SK-MEL-5 (cell line): ENCODE measurements at regions not wholly inside any gene's neighbourhood (a gene's known extent, or its start where the extent isn't known, plus 50 kb on each side); places are given as distances from the start of the nearest gene placed in this dataset.

ENCODE experiments used
- DNase-seq: peaks from one replicate; pipeline ENCODE4 v3.0.0-alpha.2; 2016; ENCODE audit warnings: low read depth, low spot score
- in situ Hi-C: cut with HindIII; loops from 2 replicates; pipeline ENCODE4 v1.10.0; 2016; ENCODE audit warnings: low sequenced_read_pairs, high pct_unique_total_duplicates, low pct_unique_long_range_greater_than_20kb

- in situ Hi-C loops = no loop called here
- DNase-seq = no peak
Measured at GRCh38 chr4:163958751-163959150, 464.3 kb downstream of the TMA16 start.

GRCh38 chr4:163959932-163960331 lies 465.4 kb downstream of the TMA16 start:
- in situ Hi-C loops = no loop called here
- DNase-seq = no peak

DNA sequence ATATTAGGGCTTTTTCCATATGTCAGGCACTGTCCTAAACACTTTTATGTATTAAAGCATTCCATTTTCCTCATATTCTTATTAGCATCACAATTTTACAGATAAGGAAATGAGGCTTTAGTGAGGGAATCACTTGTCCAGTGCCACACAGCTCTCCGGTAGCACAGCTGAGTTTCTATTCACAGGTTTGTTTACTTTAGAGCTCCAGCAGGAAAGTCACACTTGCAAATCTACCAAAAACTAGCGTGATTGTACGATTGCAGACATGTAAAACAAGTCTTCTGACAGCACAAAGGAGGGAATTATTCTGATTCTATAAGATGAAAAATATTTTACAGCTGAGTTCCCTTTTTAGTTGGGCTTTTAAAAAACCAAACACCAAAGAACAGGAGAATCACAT lies 472.1 kb downstream of the TMA16 start:
- in situ Hi-C loops = no loop called here

DNA sequence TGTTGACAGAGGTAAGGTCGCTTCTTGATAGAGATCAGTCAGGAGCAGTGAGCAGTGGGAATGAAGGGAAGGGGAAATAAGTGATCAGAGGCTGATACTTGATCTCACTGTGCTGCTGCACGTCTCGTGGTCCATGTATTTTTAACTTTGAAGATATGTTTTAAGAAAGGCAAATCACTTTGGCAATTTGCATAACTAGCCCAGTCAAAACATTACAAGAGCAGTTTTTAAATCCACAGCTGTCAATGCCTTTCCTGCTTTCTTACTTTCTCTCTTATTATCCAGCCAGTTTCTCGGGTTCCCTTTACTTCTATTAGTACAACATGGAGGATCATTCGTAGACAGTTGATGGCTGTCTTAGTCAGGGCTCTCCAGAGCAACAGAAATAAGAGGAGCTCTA lies 472.8 kb downstream of the TMA16 start:
- in situ Hi-C loops = no loop called here
- no peak for DNase-seq

More for the DNA sequence above, 472.1 kb downstream of the TMA16 start:
- no peak for DNase-seq

- DNase-seq = no peak
- in situ Hi-C loops = no loop called here
Measured at GRCh38 chr4:163967710-163968109, 473.2 kb downstream of the TMA16 start.

DNA sequence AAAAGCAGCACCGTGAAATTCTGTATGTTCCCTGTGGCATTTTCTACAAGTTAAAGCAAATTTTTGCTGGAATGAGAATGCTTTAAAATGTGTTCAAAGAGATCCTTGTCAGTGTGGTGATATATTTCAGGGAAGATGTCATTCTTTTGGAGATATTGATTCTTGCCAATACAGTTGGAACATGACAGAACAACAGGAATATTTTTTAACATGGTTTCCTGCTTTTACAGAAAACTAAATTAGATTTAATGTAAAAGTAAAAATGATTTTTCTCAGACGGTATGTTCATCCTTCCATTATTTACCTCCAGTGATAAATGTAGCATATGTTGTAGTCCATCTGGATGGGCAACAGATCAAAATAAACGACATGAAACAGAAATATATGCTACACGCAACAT lies 474.8 kb downstream of the TMA16 start:
- in situ Hi-C loops = no loop called here
- no peak for DNase-seq

DNA sequence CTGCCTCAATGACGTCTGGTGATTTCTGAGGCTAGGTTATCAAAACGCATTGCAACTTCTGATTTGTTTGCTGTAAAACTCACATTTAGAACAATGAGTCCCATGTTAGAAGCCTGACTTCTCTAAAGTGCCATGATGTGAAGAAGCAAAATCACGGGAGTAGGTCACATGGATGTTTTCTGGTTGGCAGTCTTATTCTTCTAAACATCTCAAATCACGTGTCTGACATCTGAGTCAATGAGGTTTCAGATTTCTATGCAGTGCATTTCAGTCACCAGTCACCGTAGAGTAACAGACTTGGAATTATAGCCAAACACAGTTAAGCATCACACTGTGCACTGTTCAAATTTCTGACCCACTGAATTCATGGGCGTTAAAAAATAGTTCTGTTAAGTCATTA lies 482.1 kb downstream of the TMA16 start:
- peak; percentile 52 for DNase-seq
- in situ Hi-C loops = no loop called here

DNA sequence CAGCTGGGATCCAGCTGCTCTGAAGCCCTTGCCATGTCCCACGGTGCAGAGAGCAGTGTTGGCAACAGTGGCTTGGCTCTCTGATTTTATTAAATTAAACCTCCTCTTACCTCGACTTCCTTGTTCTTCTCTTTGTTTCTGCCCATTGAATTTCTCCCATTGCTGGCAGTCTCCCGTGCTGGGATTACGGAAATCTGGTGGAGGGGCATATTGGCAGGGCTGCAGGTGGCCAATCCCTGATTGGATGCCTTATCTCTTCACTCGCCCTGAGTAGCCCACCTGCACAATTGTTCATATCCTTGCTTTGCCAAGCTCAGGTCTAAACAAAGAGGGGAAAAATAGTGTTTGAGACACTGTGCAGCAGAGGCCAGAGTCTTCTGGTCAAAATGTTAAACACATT lies 493.9 kb downstream of the TMA16 start:
- in situ Hi-C loops = no loop called here
- no peak for DNase-seq

GRCh38 chr4:163988865-163989264 lies 494.4 kb downstream of the TMA16 start:
- DNase-seq = no peak
- in situ Hi-C loops = no loop called here

DNA sequence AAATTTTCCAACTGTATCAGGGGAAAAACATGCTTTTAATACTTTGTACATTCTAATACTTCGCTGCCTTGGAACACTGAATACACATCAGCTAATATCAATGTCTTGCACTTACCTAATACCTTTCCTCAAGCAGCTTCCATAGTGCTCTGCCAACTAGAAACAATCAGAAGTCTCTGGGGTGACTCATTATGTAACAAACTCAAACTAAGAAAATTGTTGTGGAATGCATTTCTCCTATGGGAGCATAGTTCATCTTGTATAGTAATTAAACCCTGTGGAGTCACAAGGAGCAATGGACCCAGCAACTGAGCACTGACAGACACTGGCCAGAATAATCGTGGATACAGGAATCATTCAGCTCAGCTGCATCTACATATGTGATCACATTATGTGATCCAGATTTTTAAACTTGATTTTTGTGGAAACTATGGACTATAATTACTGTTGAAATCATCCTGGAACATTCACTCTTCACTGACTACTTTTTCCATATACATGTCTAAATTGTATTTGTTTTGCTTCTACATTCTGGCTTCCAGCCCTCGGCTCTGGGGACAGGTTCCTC lies 496.9 kb downstream of the TMA16 start:
- in situ Hi-C loops = no loop called here
- no peak for DNase-seq

DNA sequence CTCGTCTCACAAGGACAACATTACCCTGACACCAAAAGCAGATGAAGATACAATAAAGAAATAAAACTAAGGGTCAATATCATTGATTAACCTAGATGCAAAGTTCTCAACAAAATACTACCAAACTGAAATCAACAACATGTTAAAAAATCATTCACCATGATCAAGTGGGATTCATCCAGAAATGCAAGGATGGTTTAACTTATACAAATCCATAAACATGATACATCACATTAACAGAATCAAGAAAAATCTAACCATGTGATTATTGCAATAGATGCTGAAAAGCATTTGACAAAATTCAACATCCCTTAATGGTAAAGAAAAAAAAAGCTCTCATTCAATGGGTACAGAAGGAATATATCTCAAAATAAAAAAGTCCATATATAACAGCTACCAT lies 514.9 kb downstream of the TMA16 start:
- DNase-seq = no peak
- in situ Hi-C loops = no loop called here

GRCh38 chr4:164011791-164012190 lies 517.3 kb downstream of the TMA16 start:
- DNase-seq = no peak
- in situ Hi-C loops = no loop called here

GRCh38 chr4:164012396-164013027 lies 518.0 kb downstream of the TMA16 start:
- in situ Hi-C loops = no loop called here

GRCh38 chr4:164021947-164022346 lies 527.5 kb downstream of the TMA16 start:
- DNase-seq = no peak
- in situ Hi-C loops = no loop called here

More at GRCh38 chr4:164012396-164013027, 518.0 kb downstream of the TMA16 start:
- peak; percentile 56 for DNase-seq

DNA sequence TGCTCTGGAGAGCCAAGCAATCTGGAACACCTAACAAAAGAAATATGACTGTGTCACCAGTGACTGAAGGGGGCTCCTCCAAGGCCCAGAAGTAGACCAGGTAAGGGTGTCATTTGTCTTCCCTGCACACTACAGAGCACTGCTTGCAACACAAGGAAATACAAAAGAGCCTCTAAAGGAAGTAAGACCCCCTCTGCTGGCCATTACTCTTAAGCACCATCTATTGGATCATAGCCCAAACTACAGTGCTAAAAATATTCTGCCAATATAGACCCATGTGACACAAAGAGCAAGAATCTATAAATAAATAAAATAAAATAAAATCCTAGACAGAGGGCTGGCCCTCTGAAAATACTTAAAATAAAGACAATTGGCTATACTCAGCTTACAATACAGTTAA lies 528.7 kb downstream of the TMA16 start:
- in situ Hi-C loops = no loop called here
- peak; percentile 24 for DNase-seq

DNA sequence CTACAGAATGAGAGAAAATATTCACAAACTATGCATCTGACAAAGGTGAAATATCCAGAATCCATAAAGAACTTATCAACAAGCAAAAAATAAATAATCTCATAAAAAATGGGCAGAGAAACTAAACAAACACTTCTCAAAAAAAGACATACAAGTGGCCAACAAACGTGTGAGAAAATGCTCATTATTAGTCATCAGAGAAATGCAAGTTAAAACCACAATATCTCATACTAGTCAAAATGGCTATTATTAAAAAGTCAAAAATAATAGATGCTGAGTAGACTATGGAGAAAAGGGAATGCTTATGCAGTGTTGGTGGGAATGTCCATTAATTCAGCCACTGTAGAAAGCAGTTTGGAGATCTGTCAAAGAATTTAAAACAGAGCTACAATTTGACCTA lies 533.3 kb downstream of the TMA16 start:
- in situ Hi-C loops = no loop called here
- no peak for DNase-seq

- in situ Hi-C loops = no loop called here
- no peak for DNase-seq
Measured at GRCh38 chr4:164039482-164039881, 545.0 kb downstream of the TMA16 start.

- no peak for DNase-seq
- in situ Hi-C loops = no loop called here
Measured at GRCh38 chr4:164056426-164057142, 562.1 kb downstream of the TMA16 start.

- no peak for DNase-seq
- in situ Hi-C loops = no loop called here
Measured at GRCh38 chr4:164058776-164059445, 564.4 kb downstream of the TMA16 start.
